IMR-90 (cell line): ENCODE measurements at regions not wholly inside any gene's neighbourhood (a gene's known extent, or its start where the extent isn't known, plus 50 kb on each side); places are given as distances from the start of the nearest gene placed in this dataset.

ENCODE experiments used
- CTCF ChIP-seq: conservative IDR thresholded peaks from 2 replicates; pipeline ENCODE4 v1.5.1; 2012; ENCODE audit warnings: mild to moderate bottlenecking, low read depth, low read length, improper control_type of control experiment
- POLR2A ChIP-seq: IDR thresholded peaks from 2 replicates; pipeline ENCODE4 v1.6.1; 2012; ENCODE audit warnings: mild to moderate bottlenecking, low read depth, low read length
- USF2 ChIP-seq: fragments of 150-350 bp; IDR thresholded peaks from 2 replicates; pipeline ENCODE4 v1.6.1; 2017; ENCODE audit warnings: mild to moderate bottlenecking, antibody characterized with exemption, low read length, low read depth

GRCh38 chr6:159418997-159419396, 249.8 kb downstream of the FNDC1 start:
- TF ChIP-seq USF2 (no peak), CTCF (no peak), POLR2A (no peak)
